IMR-90 (cell line): ENCODE measurements at regions not wholly inside any gene's neighbourhood (a gene's known extent, or its start where the extent isn't known, plus 50 kb on each side); places are given as distances from the start of the nearest gene placed in this dataset.
A peak's percentile ranks its signal among the peaks of the same experiment; 100 is the strongest.

Source experiments
- ATAC-seq: fragments of 200-7000 bp; cut with Tn5 transposase; 2 replicates; pipeline ENCODE4 v1.9.1; 2020; ENCODE audit warnings: low read depth, mild to moderate bottlenecking, moderate library complexity
- BruUV-seq: library from RNA; stranded (reverse); fragments of 400-500 nt; replicated peaks from 2 replicates; lab custom pipeline; 2021; lab: Mats Ljungman, UMichigan
- CTCF ChIA-PET: fragments of 300-600 bp; formaldehyde crosslinking; extraction: SDS; loops from one replicate; lab custom pipeline; 2021; ENCODE audit warnings: antibody characterized with exemption; lab: Yijun Ruan, JAX
- POLR2A ChIA-PET: fragments of 300-600 bp; sonication (Branson Sonifier 250); formaldehyde crosslinking; loops from one replicate; lab custom pipeline; 2022; ENCODE audit warnings: antibody characterized with exemption; ENCODE audit not compliant: unreplicated experiment; lab: Charles Lee
- DNase-seq: peaks from one replicate; pipeline ENCODE4 v3.0.0; 2013
- H2AFZ ChIP-seq: replicated peaks from 2 replicates; pipeline ENCODE3; 2013; ENCODE audit warnings: low read length, mild to moderate bottlenecking; ENCODE audit not compliant: poor library complexity
- H2AK5ac ChIP-seq: 2 replicates; pipeline ENCODE4 v1.6.1; 2013; ENCODE audit warnings: low read depth, low read length, inconsistent platforms
- H2AK9ac ChIP-seq: replicated peaks from 2 replicates; pipeline ENCODE3; 2013; ENCODE audit warnings: mild to moderate bottlenecking, low read depth, low read length, moderate library complexity; ENCODE audit not compliant: poor library complexity
- H2BK120ac ChIP-seq: 2 replicates; pipeline ENCODE4 v1.6.1; 2013; ENCODE audit warnings: low read depth, low read length, inconsistent platforms
- H2BK15ac ChIP-seq: 3 replicates; pipeline ENCODE4 v1.6.1; 2013; ENCODE audit warnings: low read depth, low read length, inconsistent platforms
- H2BK20ac ChIP-seq: 2 replicates; pipeline ENCODE4 v1.6.1; 2013; ENCODE audit warnings: low read depth, mild to moderate bottlenecking, inconsistent platforms, low read length, moderate library complexity
- H2BK5ac ChIP-seq: 2 replicates; pipeline ENCODE4 v1.6.1; 2013; ENCODE audit warnings: mild to moderate bottlenecking, low read depth, low read length, inconsistent platforms; ENCODE audit not compliant: poor library complexity, severe bottlenecking
- H3K14ac ChIP-seq: replicated peaks from 2 replicates; pipeline ENCODE4 v1.6.1; 2013; ENCODE audit warnings: low read depth, low read length, inconsistent platforms
- H3K18ac ChIP-seq: 2 replicates; pipeline ENCODE4 v1.6.1; 2013; ENCODE audit warnings: low read depth, low read length, control low read depth
- H3K23ac ChIP-seq: 2 replicates; pipeline ENCODE4 v1.6.1; 2013; ENCODE audit warnings: low read depth, low read length, inconsistent platforms
- H3K27ac ChIP-seq: 2 replicates; pipeline ENCODE4 v1.5.1; 2013; ENCODE audit warnings: mild to moderate bottlenecking, control low read depth, low read length; ENCODE audit not compliant: insufficient read depth
- H3K27me3 ChIP-seq: 2 replicates; pipeline ENCODE4 v1.6.1; 2013; ENCODE audit warnings: low read length; ENCODE audit not compliant: control insufficient read depth, insufficient read depth
- H3K36me3 ChIP-seq: 2 replicates; pipeline ENCODE4 v1.6.1; 2013; ENCODE audit warnings: low read length, mixed read lengths; ENCODE audit not compliant: control insufficient read depth, insufficient read depth
- H3K4ac ChIP-seq: 2 replicates; pipeline ENCODE4 v1.6.1; 2013; ENCODE audit warnings: low read depth, low read length, inconsistent platforms
- H3K4me1 ChIP-seq: 2 replicates; pipeline ENCODE4 v1.6.1; 2013; ENCODE audit warnings: low read length, mixed read lengths; ENCODE audit not compliant: control insufficient read depth, insufficient read depth
- H3K4me2 ChIP-seq: 2 replicates; pipeline ENCODE4 v1.6.1; 2013; ENCODE audit warnings: low read depth, mild to moderate bottlenecking, control low read depth, low read length, moderate library complexity
- H3K4me3 ChIP-seq: 2 replicates; pipeline ENCODE4 v1.5.1; 2013; ENCODE audit warnings: low read depth, mild to moderate bottlenecking, control low read depth, low read length, moderate library complexity; ENCODE audit not compliant: insufficient read depth
- H3K56ac ChIP-seq: 2 replicates; pipeline ENCODE4 v1.6.1; 2013; ENCODE audit warnings: low read length, inconsistent platforms; ENCODE audit not compliant: insufficient read depth; ENCODE audit errors: extremely low read depth
- H3K79me1 ChIP-seq, 2 experiments: 2 replicates each; pipeline ENCODE4 v1.6.1; 2013; ENCODE audit warnings: low read length in 2 of 2, inconsistent platforms in 1 of 2, low read depth in 1 of 2
- H3K9ac ChIP-seq: 2 replicates; pipeline ENCODE4 v1.6.1; 2013; ENCODE audit warnings: low read depth, low read length, control low read depth
- H3K9me1 ChIP-seq: 2 replicates; pipeline ENCODE4 v1.6.1; 2013; ENCODE audit warnings: low read length, inconsistent platforms; ENCODE audit not compliant: insufficient read depth
- H3K9me3 ChIP-seq: 2 replicates; pipeline ENCODE4 v1.6.1; 2013; ENCODE audit warnings: low read length; ENCODE audit not compliant: control insufficient read depth, insufficient read depth
- H4K20me1 ChIP-seq: 2 replicates; pipeline ENCODE4 v1.6.1; 2013; ENCODE audit warnings: low read length, inconsistent platforms; ENCODE audit not compliant: insufficient read depth
- H4K5ac ChIP-seq: 2 replicates; pipeline ENCODE4 v1.6.1; 2013; ENCODE audit warnings: mild to moderate bottlenecking, low read depth, low read length, control low read depth
- H4K8ac ChIP-seq, 2 experiments: 2 replicates each; pipeline ENCODE4 v1.6.1; 2013; ENCODE audit warnings: low read depth in 2 of 2, low read length in 2 of 2, control low read depth in 1 of 2, inconsistent platforms in 1 of 2
- H4K91ac ChIP-seq: 2 replicates; pipeline ENCODE4 v1.6.1; 2013; ENCODE audit warnings: low read depth, low read length, inconsistent platforms; ENCODE audit not compliant: insufficient read depth
- BHLHE40 ChIP-seq: fragments of 150-350 bp; IDR thresholded peaks from 2 replicates; pipeline ENCODE4 v1.6.1; 2016; ENCODE audit warnings: mild to moderate bottlenecking, low read depth, low read length
- CHD1 ChIP-seq: IDR thresholded peaks from 2 replicates; pipeline ENCODE4 v1.6.1; 2012; ENCODE audit warnings: low read depth, low read length, improper control_type of control experiment
- MAFK ChIP-seq: IDR thresholded peaks from 2 replicates; pipeline ENCODE4 v1.6.1; 2012; ENCODE audit warnings: low read depth, low read length, improper control_type of control experiment
- MAZ ChIP-seq: IDR thresholded peaks from 2 replicates; pipeline ENCODE4 v1.6.1; 2012; ENCODE audit warnings: low read depth, mild to moderate bottlenecking, low read length, improper control_type of control experiment, moderate library complexity, borderline replicate concordance
- MXI1 ChIP-seq: IDR thresholded peaks from 2 replicates; pipeline ENCODE4 v1.6.1; 2012; ENCODE audit warnings: low read depth, mild to moderate bottlenecking, low read length, moderate library complexity, borderline replicate concordance
- NFE2L2 ChIP-seq: fragments of 150-350 bp; IDR thresholded peaks from 2 replicates; pipeline ENCODE4 v1.6.1; 2016; ENCODE audit warnings: low read depth, mild to moderate bottlenecking, low read length
- RFX5 ChIP-seq: IDR thresholded peaks from 2 replicates; pipeline ENCODE4 v1.8.0; 2012; ENCODE audit warnings: low read depth, mild to moderate bottlenecking, low read length, moderate library complexity
- SMC3 ChIP-seq: fragments of 150-350 bp; IDR thresholded peaks from 2 replicates; pipeline ENCODE4 v1.6.1; 2016; ENCODE audit warnings: low read depth, mild to moderate bottlenecking, antibody characterized with exemption, low read length, moderate library complexity
- dilution Hi-C: fragments of 300-500 bp; cut with HindIII; formaldehyde crosslinking; loops from one replicate; pipeline ENCODE4 v1.14.3; 2018; ENCODE audit warnings: low sequenced_read_pairs; ENCODE audit not compliant: unreplicated experiment
- in situ Hi-C: fragments of 300-500 bp; cut with MboI; formaldehyde crosslinking; loops from 3 replicates; pipeline ENCODE4 v1.14.3; 2019; ENCODE audit warnings: low sequenced_read_pairs, inconsistent platforms, mixed read lengths
- intact Hi-C: fragments of 100-400 bp; cut with micrococcal nuclease; formaldehyde crosslinking; loops from 2 replicates; pipeline ENCODE4 v1.10.0; 2022
- TF ChIP-seq, protein P1 (sequence below): fragments of 150-350 bp; IDR thresholded peaks from 2 replicates; pipeline ENCODE4 v1.6.1; 2017; ENCODE audit warnings: mild to moderate bottlenecking, antibody characterized with exemption, low read length, low read depth
- TF ChIP-seq, protein P2 (sequence below): fragments of 150-350 bp; IDR thresholded peaks from 2 replicates; pipeline ENCODE4 v1.6.1; 2016; ENCODE audit warnings: low read depth, mild to moderate bottlenecking, low read length, moderate library complexity, borderline replicate concordance

DNA sequence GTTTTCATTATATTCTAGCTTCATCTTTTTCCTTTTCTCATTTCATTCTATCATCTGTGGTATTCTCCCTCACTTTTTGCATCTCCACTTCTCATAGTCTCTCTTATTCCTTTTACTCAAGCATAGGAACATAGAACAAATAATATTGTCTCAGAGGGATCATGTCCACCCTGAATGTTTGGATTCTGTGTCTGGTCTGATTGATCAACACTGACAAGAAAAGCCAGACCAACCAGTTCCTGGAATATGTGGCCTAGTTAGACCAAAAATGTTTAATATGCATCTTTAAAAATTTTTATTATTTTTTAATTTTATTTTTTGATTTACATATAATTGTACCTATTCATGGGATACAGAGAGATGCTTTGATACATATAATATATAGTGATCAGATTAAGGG lies 212.0 kb upstream of the ALCAM start:
- Histone ChIP-seq H3K36me3 (no peaks in the 10 kb centered on the region), H3K27ac (no peak overlapping the region), H3K4ac (no peak overlapping the region), H3K4me3 (no peak overlapping the region), H2BK20ac (no peak overlapping the region), H3K18ac (no peak overlapping the region), H3K79me1 (no peaks in the 10 kb centered on the region), H2AFZ (no peak overlapping the region), H3K4me1 (peaks cover 2% of the 10 kb centered on the region; the same call in 1 of the 2 replicates), H3K23ac (no peak overlapping the region), H2BK5ac (no peak overlapping the region), H3K9me3 (no peaks in the 10 kb centered on the region), H4K8ac (no peak overlapping the region), H2BK120ac (no peak overlapping the region), H3K56ac (no peak overlapping the region), H3K9ac (no peak overlapping the region), H3K9me1 (no peaks in the 10 kb centered on the region), H2BK15ac (no peak overlapping the region), H4K91ac (no peak overlapping the region), H4K5ac (no peak overlapping the region), H4K20me1 (no peaks in the 10 kb centered on the region), H2AK9ac (no peak overlapping the region), H2AK5ac (no peak overlapping the region), H3K4me2 (no peak overlapping the region), H3K27me3 (no peaks in the 10 kb centered on the region), H3K14ac (0 out of 2 replicates have a peak overlapping the region, but pooled peaks have one; percentile 65)
- ATAC-seq (no peak), DNase-seq (no peak)
- intact Hi-C loops (no loop called here), dilution Hi-C loops (no loop called here), in situ Hi-C loops (no loop called here)
- ChIA-PET POLR2A (no interaction called here), CTCF (no interaction called here)
- TF ChIP-seq CHD1 (no peak), BHLHE40 (no peak), RFX5 (no peak), MAZ (no peak), MAFK (no peak), NFE2L2 (no peak), SMC3 (no peak), MXI1 (no peak)
- TF ChIP-seq, protein P1, sequence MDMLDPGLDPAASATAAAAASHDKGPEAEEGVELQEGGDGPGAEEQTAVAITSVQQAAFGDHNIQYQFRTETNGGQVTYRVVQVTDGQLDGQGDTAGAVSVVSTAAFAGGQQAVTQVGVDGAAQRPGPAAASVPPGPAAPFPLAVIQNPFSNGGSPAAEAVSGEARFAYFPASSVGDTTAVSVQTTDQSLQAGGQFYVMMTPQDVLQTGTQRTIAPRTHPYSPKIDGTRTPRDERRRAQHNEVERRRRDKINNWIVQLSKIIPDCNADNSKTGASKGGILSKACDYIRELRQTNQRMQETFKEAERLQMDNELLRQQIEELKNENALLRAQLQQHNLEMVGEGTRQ, result no peak
- TF ChIP-seq, protein P2, sequence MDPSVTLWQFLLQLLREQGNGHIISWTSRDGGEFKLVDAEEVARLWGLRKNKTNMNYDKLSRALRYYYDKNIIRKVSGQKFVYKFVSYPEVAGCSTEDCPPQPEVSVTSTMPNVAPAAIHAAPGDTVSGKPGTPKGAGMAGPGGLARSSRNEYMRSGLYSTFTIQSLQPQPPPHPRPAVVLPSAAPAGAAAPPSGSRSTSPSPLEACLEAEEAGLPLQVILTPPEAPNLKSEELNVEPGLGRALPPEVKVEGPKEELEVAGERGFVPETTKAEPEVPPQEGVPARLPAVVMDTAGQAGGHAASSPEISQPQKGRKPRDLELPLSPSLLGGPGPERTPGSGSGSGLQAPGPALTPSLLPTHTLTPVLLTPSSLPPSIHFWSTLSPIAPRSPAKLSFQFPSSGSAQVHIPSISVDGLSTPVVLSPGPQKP, result no peak
- BruUV-seq, result no TSS peak
